WI38 (cell line): ENCODE measurements at regions not wholly inside any gene's neighbourhood (a gene's known extent, or its start where the extent isn't known, plus 50 kb on each side); places are given as distances from the start of the nearest gene placed in this dataset.

ENCODE experiments used
- H3K4me3 ChIP-seq: 2 replicates; pipeline ENCODE4 v1.5.1; 2011; ENCODE audit warnings: low read depth, mild to moderate bottlenecking, control low read depth, low read length
- CTCF ChIP-seq: IDR thresholded peaks from 2 replicates; pipeline ENCODE4 v1.5.1; 2012; ENCODE audit warnings: low read depth, mild to moderate bottlenecking, control low read depth, low read length

GRCh38 chr4:176546975-176547374, 227.2 kb downstream of the SPCS3 start:
- no peak overlapping the region for H3K4me3 ChIP-seq
- no peak for TF ChIP-seq CTCF

GRCh38 chr4:176548571-176548970, 228.8 kb downstream of the SPCS3 start:
- TF ChIP-seq CTCF = no peak
- no peak overlapping the region for H3K4me3 ChIP-seq

GRCh38 chr4:176549161-176549865, 229.5 kb downstream of the SPCS3 start:
- no peak overlapping the region for H3K4me3 ChIP-seq
- TF ChIP-seq CTCF = no peak

- no peak overlapping the region for H3K4me3 ChIP-seq
- TF ChIP-seq CTCF = no peak
These were observed 234.1 kb downstream of the VEGFC start for GRCh38 chr4:176558661-176559060.

- no peak overlapping the region for H3K4me3 ChIP-seq
- no peak for TF ChIP-seq CTCF
These were observed 231.4 kb downstream of the VEGFC start for GRCh38 chr4:176561368-176561767.

- no peak overlapping the region for H3K4me3 ChIP-seq
- TF ChIP-seq CTCF = no peak
These were observed 229.1 kb downstream of the VEGFC start for GRCh38 chr4:176563591-176563990.

GRCh38 chr4:176565049-176565448, 227.7 kb downstream of the VEGFC start:
- TF ChIP-seq CTCF = no peak
- no peak overlapping the region for H3K4me3 ChIP-seq
